ENCODE measurements at regions not wholly inside any gene's neighbourhood (a gene's known extent, or its start where the extent isn't known, plus 50 kb on each side); places are given as distances from the start of the nearest gene placed in this dataset.

- Histone ChIP-seq H3K27ac (ENCODE audit: low read depth, low read length) (no peak overlapping the region), H3K36me3 (ENCODE audit: control insufficient read depth, insufficient read depth, low read length) (no peaks in the 10 kb centered on the region), H3K9ac (ENCODE audit: extremely low read depth, low read length, poor library complexity, severe bottlenecking) (no peak overlapping the region), H3K27me3 (ENCODE audit: control insufficient read depth, insufficient read depth, low read length, poor library complexity, severe bottlenecking) (no peaks in the 10 kb centered on the region), H3K4me1 (ENCODE audit: control insufficient read depth, insufficient read depth, low read length) (no peaks in the 10 kb centered on the region), H3K9me3 (ENCODE audit: control insufficient read depth, low read length) (no peaks in the 10 kb centered on the region), H3K4me3 (ENCODE audit: low read length) (no peak overlapping the region)
- H3K9me3 Mint-ChIP-seq: no peaks in the 10 kb centered on the region
- H3K27me3 Mint-ChIP-seq (ENCODE audit: insufficient read depth): no peaks in the 10 kb centered on the region
- no peak for DNase-seq
- TF ChIP-seq, protein P1, sequence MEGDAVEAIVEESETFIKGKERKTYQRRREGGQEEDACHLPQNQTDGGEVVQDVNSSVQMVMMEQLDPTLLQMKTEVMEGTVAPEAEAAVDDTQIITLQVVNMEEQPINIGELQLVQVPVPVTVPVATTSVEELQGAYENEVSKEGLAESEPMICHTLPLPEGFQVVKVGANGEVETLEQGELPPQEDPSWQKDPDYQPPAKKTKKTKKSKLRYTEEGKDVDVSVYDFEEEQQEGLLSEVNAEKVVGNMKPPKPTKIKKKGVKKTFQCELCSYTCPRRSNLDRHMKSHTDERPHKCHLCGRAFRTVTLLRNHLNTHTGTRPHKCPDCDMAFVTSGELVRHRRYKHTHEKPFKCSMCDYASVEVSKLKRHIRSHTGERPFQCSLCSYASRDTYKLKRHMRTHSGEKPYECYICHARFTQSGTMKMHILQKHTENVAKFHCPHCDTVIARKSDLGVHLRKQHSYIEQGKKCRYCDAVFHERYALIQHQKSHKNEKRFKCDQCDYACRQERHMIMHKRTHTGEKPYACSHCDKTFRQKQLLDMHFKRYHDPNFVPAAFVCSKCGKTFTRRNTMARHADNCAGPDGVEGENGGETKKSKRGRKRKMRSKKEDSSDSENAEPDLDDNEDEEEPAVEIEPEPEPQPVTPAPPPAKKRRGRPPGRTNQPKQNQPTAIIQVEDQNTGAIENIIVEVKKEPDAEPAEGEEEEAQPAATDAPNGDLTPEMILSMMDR (conservative IDR thresholded peaks at IDR 0.05): no peak
- H3K27ac Mint-ChIP-seq: no peak overlapping the region
- no peaks in the 10 kb centered on the region for H3K4me1 Mint-ChIP-seq
- WGBS, 2 experiments (ENCODE audit: insufficient coverage in 1 of 2, insufficient read length in 1 of 2): 95% methylated on average over 5 of the region's 5 CpGs; no CpG with 5 or more reads in 1 of the 2 experiments
- H3K36me3 Mint-ChIP-seq (ENCODE audit: low read depth): no peaks in the 10 kb centered on the region
- H3K4me3 Mint-ChIP-seq: no peak overlapping the region
Measured at GRCh38 chr1:72705921-72706320, 423.6 kb upstream of the NEGR1 start.

DNA sequence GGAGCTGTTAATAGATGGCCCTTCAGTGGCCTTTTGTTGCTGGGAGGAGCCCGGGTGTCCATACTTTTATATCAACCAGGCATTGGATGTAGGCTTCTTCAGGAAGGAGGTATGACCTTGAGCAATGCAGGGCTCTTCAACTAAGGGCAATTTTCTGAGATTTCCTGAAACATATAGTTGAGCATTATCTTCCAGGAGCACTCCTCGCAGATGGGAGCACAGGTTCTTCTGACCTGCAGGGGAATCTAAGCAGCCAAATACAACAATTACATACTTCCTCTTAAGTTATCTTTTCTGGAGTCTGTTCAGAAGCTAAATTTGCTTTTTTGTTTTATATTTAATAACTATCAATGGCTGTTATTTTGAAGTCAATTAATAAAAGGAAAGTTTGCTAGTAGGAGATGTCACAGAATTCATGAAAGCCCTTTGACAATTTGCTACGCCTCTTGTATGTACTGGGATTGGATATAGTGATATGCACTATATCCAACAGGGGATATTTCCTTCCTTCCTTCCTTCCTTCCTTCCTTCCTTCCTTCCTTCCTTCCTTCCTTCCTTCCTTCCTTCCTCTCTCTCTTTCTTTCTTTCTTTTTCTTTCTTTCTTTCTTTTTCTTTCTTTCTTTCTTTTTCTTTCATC lies 422.6 kb upstream of the NEGR1 start:
- Mint-ChIP-seq H3K27me3 (ENCODE audit: insufficient read depth) (no peaks in the 10 kb centered on the region), H3K4me1 (no peaks in the 10 kb centered on the region)

DNA sequence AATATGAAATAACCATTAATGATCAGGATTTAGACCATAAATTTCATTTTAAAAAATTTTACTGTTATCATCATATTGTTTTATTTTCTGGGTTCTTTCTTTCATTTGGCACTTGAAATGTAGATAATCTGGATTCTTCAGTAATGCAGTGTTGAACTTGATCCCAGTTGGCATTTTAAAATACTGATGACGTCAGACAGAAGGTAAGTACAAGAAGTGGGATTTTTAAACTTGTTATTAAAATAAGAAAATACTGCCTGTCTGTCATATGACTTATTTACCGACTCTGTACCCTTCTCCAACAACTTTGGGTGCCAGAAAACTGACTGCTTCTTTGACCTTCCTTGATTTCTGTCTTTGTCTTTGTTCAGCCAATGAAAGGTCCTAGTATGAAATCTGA lies 415.1 kb upstream of the NEGR1 start:
- Histone ChIP-seq H3K27me3 (ENCODE audit: control insufficient read depth, insufficient read depth, low read length, poor library complexity, severe bottlenecking) (no peaks in the 10 kb centered on the region), H3K9ac (ENCODE audit: extremely low read depth, low read length, poor library complexity, severe bottlenecking) (no peak overlapping the region), H3K4me1 (ENCODE audit: control insufficient read depth, insufficient read depth, low read length) (no peaks in the 10 kb centered on the region), H3K9me3 (ENCODE audit: control insufficient read depth, low read length) (peaks cover 7% of the 10 kb centered on the region), H3K4me3 (ENCODE audit: low read length) (no peak overlapping the region), H3K36me3 (ENCODE audit: control insufficient read depth, insufficient read depth, low read length) (no peaks in the 10 kb centered on the region), H3K27ac (ENCODE audit: low read depth, low read length) (no peak overlapping the region)
- Mint-ChIP-seq H3K36me3 (ENCODE audit: low read depth) (peaks cover 18% of the 10 kb centered on the region), H3K4me3 (no peak overlapping the region), H3K27me3 (ENCODE audit: insufficient read depth) (no peaks in the 10 kb centered on the region), H3K4me1 (no peaks in the 10 kb centered on the region), H3K9me3 (peaks cover 26% of the 10 kb centered on the region), H3K27ac (no peak overlapping the region)
- TF ChIP-seq, protein P1 (conservative IDR thresholded peaks at IDR 0.05): no peak
- WGBS, 2 experiments (ENCODE audit: insufficient coverage in 1 of 2, insufficient read length in 1 of 2): 90% methylated on average over 2 of the region's 2 CpGs; no CpG with 5 or more reads in 1 of the 2 experiments
- DNase-seq: no peak

More for the DNA sequence above, 422.6 kb upstream of the NEGR1 start:
- Histone ChIP-seq H3K27ac (ENCODE audit: low read depth, low read length) (no peak overlapping the region), H3K4me1 (ENCODE audit: control insufficient read depth, insufficient read depth, low read length) (no peaks in the 10 kb centered on the region), H3K9me3 (ENCODE audit: control insufficient read depth, low read length) (no peaks in the 10 kb centered on the region), H3K9ac (ENCODE audit: extremely low read depth, low read length, poor library complexity, severe bottlenecking) (no peak overlapping the region), H3K4me3 (ENCODE audit: low read length) (no peak overlapping the region), H3K36me3 (ENCODE audit: control insufficient read depth, insufficient read depth, low read length) (no peaks in the 10 kb centered on the region), H3K27me3 (ENCODE audit: control insufficient read depth, insufficient read depth, low read length, poor library complexity, severe bottlenecking) (no peaks in the 10 kb centered on the region)
- WGBS, 2 experiments (ENCODE audit: insufficient coverage in 1 of 2, insufficient read length in 1 of 2): 86% methylated on average over 2 of the region's 3 CpGs; no CpG with 5 or more reads in 1 of the 2 experiments
- H3K9me3 Mint-ChIP-seq: no peaks in the 10 kb centered on the region
- DNase-seq: no peak
- H3K36me3 Mint-ChIP-seq (ENCODE audit: low read depth): no peaks in the 10 kb centered on the region
- TF ChIP-seq, protein P1 (conservative IDR thresholded peaks at IDR 0.05): no peak
- H3K27ac Mint-ChIP-seq: no peak overlapping the region
- no peak overlapping the region for H3K4me3 Mint-ChIP-seq

All from endodermal cell (in vitro differentiated cells).